HG02571 (cell line): ENCODE measurements at regions not wholly inside any gene's neighbourhood (a gene's known extent, or its start where the extent isn't known, plus 50 kb on each side); places are given as distances from the start of the nearest gene placed in this dataset.
"Not testable (repeated sequence)": the region's sequence is repeated elsewhere in the genome, so short reads cannot be mapped to it uniquely, and the experiment has no call there.

Source experiments
- ATAC-seq: cut with Tn5 transposase; IDR thresholded peaks from one replicate; pipeline ENCODE4 v1.9.1; 2021; ENCODE audit warnings: mild to moderate bottlenecking, moderate library complexity; ENCODE audit not compliant: unreplicated experiment

DNA sequence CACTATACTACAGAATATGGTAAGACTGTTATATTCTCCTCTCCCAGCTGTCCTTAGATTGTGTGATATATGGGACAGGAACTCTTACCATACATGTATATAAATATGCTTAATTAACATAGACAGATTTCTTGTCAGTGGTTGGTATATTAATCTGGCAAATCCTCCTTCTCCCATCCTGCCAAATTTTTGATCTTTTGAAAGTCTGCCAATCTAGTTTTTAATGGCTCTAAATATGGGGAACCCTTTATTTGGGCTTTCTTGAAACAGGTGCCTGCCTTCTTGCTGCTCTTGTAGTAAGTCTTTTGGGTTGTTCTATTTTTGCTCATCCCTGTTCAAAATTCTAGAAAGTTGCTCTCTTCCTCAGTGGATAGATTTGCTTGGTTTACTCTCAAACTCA is 63.5 kb downstream of the SPATA31D1 start:
- ATAC-seq, result no peak

DNA sequence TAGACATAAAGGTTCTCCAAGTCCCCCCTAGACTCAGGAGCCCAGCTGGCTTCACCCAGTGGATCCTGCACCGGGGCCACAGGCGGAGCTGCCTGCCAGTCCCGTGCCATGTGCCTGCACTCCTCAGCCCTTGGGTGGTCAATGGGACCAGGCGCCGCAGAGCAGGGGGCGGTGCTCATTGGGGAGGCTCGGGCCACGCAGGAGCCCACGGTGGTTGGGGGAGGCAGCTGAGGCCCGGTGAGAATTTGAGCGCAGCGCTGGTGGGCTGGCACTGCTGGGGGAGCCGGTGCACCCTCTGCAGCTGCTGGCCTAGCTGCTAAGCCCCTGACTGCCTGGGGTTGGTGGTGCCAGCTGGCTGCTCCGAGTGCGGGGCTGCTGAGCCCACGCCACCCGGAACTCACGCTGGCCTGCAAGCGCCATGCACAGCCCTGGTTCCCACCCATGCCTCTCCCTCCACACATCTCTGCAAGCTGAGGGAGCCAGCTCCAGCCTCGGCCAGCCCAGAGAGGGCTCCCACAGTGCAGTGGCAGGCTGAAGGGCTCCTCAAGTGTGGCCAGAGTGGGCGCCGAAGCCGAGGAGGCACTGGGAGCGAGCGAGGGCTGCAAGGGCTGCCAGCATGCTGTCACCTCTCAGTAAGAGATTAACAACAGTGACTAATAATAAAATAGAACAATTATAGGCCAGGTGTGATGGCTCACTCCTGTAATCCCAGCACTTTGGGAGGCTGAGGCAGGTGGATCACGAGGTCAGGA is 65.9 kb downstream of the SPATA31D1 start:
- no peak for ATAC-seq

DNA sequence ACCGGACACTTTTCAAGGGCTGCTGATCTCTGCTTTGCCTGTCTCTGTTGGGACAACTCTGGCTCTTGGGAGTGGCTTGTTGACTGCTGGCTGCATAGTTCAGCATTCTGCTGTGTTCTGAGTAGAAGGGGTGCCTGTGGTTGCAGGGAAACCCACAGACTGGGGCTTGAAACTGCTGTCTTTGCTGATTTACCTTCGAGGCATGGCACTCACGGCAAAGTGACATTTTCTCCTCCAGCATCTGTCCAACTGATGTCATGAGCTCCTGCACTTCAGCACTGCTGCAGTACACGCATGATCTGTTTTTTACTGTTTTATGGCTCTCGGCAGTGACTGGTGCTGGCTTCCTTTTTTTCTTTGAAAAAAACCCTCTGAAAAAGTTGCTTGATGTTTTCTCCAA is 69.2 kb downstream of the SPATA31D1 start:
- ATAC-seq, result no peak

DNA sequence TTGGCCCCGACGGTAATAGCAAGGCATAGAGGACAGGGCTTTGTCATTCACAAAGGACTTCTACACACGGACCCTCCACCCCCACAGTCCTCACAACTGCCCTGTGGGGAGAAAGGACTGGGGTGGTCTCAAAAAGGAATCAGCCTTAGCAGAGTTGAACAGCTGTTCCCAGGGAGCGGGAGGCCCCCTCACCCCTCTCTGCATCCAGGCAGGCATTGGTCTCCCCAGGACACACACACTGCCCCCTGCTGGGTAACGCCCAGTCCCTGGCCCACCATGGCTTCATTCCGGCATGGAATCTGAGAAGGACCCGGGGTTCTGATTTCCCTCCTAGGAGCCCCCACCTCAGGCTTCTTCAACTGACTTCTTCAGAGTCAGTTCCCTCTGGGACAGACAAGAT is 73.2 kb downstream of the SPATA31D1 start:
- not testable (repeated sequence) for ATAC-seq

DNA sequence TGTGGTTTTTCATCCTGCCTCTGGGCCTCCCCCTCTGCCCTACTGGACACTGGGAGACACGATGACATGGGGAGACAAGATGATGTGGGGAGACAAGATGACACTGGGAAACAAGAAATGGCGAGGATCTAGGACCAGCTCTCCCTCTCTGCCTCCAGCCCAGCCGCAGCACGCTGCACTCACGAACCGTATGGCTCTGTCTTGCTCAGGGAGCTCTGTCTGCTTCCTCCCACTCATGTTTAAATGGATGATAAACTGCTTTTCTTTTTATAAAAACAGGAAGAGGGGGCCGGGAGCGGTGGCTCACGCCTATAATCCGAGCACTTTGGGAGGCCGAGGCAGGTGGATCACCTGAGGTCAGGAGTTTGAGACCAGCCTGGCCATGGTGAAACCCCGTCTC is 73.7 kb downstream of the SPATA31D1 start:
- ATAC-seq, result no peak

DNA sequence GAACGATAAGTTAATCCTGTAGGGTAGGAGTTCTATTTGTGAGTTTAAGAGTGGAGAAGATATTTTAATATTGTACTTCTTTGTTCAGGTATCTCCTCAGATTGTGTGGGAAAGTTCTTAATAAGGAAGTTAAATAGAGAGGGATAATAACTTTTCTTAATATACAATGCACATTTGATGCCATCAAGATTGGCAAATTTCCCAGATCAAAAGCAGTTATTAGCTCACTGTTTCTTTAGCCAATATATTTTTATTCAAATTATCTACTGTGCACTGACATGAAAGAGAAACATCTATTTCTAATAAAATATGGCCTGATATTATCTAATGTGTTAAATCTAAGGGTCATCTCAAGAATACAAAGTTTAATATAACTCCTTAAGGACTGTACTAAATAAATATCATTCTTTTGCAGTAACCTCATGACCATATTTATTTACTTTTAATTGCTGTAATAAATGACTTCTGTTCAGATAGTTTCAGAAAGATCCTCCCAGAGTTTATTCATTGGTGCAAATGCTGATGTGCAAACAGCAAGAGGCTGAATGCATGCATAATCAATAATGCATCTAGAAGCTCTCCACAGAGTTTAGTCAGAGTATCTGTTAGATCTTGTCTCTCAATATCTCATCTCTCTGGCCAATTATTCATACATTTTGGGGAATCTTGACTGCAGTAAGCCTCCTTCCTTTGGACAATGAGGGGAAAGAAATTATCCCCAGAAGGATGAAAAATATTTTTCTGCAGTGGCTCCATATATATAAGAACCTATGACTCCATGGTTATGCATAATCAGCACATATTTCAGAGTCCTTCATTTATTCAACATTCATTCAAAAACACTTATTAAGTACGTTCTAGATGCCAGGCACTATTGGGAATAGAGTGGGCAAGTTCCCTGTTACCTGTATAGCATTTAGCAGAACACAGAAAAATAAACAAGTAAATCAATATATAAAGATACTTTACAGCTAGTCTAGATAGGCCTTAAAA is 85.3 kb downstream of the SPATA31D1 start:
- no peak for ATAC-seq

- ATAC-seq, result no peak
These were observed 91.7 kb downstream of the SPATA31D1 start for GRCh38 chr9:82080265-82080664.

GRCh38 chr9:82081496-82081895 is 92.9 kb downstream of the SPATA31D1 start:
- no peak for ATAC-seq

GRCh38 chr9:82082563-82082962 is 94.0 kb downstream of the SPATA31D1 start:
- no peak for ATAC-seq

DNA sequence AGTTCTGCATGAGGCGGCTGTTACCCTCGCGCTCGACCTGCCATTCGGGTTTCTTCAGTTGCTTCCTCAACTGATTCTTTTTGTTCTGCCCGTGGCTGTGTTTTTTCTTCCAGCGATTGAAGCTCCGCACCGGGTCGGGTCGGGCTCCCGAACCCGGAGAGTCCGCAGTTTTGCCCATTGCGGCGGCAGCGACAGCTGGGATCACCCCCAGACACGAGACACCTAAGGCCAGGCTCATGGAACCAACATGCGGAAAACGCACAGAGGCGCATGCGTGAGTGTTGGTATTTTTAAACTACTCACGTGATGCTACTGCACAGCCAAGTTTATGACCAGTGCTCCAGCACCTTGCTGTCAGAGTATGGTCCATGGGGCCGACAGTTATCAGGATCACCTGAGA is 100.0 kb downstream of the SPATA31D1 start:
- no peak for ATAC-seq

DNA sequence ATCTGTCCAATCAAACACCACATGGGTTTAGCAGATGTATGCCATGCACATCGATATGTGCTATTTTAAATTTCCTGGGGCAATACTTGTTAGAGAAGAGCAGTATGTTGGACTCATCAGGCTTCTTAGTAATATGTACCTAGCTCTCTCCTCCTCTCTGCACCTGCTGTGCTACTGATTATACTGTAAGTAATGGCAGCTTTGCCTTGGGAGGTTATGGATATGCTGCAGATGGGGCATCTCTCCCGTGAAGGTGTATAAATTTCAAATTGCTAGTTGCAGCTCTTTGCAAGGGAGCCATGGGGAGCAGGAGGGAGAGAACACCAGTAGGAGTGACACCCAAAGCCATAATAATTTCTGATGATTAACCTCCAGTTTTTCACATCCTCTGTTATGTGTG is 101.5 kb downstream of the SPATA31D1 start:
- ATAC-seq, result no peak

GRCh38 chr9:82091100-82091499 is 102.5 kb downstream of the SPATA31D1 start:
- ATAC-seq, result no peak

DNA sequence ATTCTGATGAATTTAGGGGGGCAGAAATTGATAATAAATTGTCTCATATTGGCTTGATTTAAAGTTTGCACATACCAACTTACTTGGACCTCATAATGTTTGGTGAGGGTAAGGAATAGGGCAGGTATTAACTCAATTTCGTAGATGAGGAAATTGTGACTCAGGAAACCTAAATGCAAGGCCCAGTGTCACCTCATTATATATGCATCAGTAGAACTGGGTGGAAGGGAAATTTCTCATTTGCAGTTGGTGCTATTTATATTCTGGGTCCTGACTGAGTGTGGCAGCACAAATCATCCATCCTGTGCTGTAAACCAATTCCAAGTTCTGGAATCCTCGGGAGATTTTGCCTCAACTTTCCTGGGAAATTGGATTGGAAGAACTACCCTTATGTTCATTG is 103.0 kb downstream of the SPATA31D1 start:
- peak; percentile 58 for ATAC-seq

DNA sequence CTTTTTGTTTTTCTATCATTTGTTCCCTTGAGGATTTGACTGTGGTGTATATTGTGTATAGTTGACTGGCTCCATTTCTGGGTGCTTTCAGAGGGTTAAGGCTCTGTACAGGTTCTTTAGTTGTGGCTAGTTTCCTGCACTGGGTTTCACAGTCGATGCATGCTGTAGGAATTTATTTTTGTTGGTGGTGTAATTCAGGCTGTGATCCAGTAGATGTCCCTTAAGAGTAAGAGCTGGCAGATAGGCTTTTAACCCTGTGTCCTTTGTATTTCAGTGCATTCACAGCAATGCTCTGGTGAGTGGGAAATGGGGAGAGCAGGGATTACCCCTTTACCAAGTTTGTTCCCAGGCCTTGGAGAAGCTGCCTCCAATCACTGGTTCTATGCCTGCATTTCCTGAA is 112.9 kb downstream of the SPATA31D1 start:
- no peak for ATAC-seq

DNA sequence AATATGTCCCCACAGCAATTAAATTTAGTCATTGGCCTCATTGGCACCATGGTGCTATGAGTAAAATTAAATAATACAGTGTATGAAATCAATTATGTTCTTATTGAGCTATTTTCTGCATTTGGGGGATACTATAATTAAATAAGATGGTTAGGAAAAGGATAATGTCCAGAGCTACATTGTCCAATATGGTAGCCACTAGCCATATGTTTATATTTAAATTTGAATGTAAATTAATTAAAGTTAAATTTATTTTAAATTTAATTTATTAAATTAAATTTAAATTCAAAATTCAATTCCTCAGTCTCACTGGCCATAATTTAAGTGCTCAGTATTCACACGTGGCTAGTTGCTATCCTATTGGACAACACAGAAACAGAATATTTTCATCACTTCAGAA is 115.7 kb downstream of the SPATA31D1 start:
- no peak for ATAC-seq

DNA sequence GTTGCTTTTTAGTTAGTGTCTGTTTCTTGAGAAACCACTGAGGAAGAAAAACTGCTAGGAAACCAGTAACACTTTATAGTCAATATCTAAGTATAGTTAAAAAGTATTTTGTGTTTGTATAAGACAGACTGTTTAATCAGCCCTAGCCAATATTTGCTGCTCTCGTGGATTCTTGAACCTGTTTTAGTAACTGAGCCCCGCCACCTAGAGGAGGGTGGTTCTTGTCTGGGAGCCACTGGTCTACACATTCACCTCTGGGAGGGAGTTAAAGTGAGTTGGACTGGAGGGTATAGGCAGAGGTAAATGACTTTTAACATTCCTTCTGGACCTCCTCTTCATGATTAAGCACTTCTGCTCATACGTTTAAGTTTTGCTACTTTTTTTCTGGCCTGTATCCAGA is 117.2 kb downstream of the SPATA31D1 start:
- no peak for ATAC-seq

DNA sequence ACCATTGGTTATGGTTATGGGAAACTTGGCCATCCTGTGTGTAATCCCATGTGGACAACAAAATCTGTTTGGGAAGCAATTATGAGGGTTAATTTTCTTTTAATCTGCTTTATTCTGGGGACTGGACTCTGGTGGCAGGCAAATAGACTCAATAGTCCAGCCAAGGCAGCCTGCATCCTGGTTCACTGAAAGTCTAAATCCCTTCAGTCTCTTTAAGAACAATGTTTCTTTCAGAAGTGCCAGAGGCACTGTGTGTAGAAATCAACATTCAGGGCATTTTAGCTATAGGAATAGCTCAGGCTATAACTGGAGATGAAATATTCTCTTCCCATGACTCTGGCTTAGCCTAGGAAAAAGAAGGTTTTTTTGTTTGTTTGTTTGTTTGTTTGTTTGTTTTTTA is 118.0 kb downstream of the SPATA31D1 start:
- no peak for ATAC-seq

GRCh38 chr9:82108474-82108873 is 119.9 kb downstream of the SPATA31D1 start:
- ATAC-seq, result no peak

DNA sequence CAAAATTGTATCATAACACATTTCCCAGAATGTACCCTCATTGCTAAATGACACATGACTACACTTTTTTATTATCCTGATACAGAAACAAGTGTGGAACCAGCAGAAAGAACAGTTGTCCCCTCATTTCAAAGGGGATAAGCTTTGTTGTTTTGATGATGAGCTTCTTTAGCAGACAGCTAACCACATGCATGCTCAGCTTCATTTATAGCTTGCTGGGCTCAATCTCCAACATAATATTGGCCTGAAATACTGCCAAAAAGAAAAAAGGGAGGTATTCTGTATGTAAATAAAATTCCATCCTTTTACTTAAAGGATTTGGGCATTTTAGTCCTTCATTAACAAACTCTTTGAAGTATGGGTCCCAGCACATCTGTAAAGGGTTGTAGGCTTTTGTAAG is 120.4 kb downstream of the SPATA31D1 start:
- ATAC-seq, result no peak

DNA sequence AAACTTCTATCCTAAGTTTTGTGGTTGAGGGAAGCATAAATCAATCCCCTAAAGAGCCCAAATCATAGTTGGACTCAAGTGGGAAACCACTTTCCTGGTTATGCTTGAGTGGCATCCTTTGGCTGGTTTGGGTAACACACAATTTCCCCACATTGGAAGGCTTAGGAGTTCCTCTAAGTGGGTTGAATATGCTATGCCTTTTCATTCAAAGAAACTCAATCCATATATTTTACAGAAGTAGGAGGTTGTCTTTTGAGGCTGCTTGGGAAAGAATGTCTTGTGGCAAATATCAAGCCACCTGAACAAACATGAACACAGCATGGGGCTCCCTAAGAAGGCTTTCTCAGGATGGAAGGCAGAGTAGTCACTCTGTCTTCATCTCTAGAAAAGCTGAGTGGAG is 121.1 kb downstream of the SPATA31D1 start:
- no peak for ATAC-seq

- ATAC-seq, result no peak
These were observed 122.3 kb downstream of the SPATA31D1 start for GRCh38 chr9:82110881-82111280.

- no peak for ATAC-seq
These were observed 126.8 kb downstream of the SPATA31D1 start for GRCh38 chr9:82115331-82115730.
